OCI-LY3 (cell line): ENCODE measurements at regions not wholly inside any gene's neighbourhood (a gene's known extent, or its start where the extent isn't known, plus 50 kb on each side); places are given as distances from the start of the nearest gene placed in this dataset.

Experiments
- CTCF ChIP-seq: fragments of 200-600, 300-600 bp; sonication (generic); IDR thresholded peaks from 2 replicates; pipeline ENCODE4 v1.5.1; 2014; ENCODE audit warnings: antibody characterized with exemption, low read length, low read depth
- EZH2phosphoT487 ChIP-seq: fragments of 200-600 bp; shearing (Covaris generic); IDR thresholded peaks from 2 replicates; pipeline ENCODE4 v1.6.1; 2018; ENCODE audit warnings: antibody characterized with exemption, mixed run types, low read depth

- TF ChIP-seq EZH2phosphoT487 (no peak), CTCF (no peak)
These were observed 76.6 kb upstream of the ACTRT2 start for GRCh38 chr1:2944705-2945104.
